K562 (cell line): ENCODE measurements at regions not wholly inside any gene's neighbourhood (a gene's known extent, or its start where the extent isn't known, plus 50 kb on each side); places are given as distances from the start of the nearest gene placed in this dataset.

Source experiments
- GABPA ChIP-seq: fragments of 200-800 bp; sonication (Bioruptor generic); conservative IDR thresholded peaks from 2 replicates; pipeline ENCODE4 v1.6.1; 2016; ENCODE audit warnings: low read depth, missing genetic modification characterization, missing compliant biosample characterization
- HMG20B ChIP-seq: fragments of 250-450 bp; sonication (Bioruptor Pico); IDR thresholded peaks from 2 replicates; pipeline ENCODE4 v1.5.0; 2021; ENCODE audit warnings: mild to moderate bottlenecking
- TF ChIP-seq, protein P1 (sequence below): fragments of 200-600 bp; sonication (generic); IDR thresholded peaks from one replicate; pipeline ENCODE4 v1.6.1; 2012; ENCODE audit warnings: mild to moderate bottlenecking, low read depth, low read length, inconsistent platforms

DNA sequence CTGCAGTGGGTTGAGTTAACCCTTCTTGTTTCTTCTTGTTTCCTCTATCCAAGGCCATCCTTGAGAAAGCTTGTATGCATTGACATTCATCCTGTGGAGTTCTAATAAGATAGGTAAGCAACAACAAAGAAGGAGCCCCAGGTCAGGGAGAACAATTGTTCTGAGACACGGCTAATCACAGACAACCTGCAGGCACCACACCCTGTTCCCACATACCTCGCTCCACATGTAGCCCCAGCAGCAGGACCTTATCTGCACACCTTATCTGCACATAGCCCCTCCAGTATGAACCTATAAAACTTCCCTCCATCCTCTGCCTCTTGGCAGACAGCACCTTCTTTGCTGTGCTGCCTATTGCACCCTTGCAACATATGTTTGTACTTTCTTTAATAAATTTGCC lies 129.1 kb downstream of the MSL3 start (continued):
- TF ChIP-seq, protein P1, sequence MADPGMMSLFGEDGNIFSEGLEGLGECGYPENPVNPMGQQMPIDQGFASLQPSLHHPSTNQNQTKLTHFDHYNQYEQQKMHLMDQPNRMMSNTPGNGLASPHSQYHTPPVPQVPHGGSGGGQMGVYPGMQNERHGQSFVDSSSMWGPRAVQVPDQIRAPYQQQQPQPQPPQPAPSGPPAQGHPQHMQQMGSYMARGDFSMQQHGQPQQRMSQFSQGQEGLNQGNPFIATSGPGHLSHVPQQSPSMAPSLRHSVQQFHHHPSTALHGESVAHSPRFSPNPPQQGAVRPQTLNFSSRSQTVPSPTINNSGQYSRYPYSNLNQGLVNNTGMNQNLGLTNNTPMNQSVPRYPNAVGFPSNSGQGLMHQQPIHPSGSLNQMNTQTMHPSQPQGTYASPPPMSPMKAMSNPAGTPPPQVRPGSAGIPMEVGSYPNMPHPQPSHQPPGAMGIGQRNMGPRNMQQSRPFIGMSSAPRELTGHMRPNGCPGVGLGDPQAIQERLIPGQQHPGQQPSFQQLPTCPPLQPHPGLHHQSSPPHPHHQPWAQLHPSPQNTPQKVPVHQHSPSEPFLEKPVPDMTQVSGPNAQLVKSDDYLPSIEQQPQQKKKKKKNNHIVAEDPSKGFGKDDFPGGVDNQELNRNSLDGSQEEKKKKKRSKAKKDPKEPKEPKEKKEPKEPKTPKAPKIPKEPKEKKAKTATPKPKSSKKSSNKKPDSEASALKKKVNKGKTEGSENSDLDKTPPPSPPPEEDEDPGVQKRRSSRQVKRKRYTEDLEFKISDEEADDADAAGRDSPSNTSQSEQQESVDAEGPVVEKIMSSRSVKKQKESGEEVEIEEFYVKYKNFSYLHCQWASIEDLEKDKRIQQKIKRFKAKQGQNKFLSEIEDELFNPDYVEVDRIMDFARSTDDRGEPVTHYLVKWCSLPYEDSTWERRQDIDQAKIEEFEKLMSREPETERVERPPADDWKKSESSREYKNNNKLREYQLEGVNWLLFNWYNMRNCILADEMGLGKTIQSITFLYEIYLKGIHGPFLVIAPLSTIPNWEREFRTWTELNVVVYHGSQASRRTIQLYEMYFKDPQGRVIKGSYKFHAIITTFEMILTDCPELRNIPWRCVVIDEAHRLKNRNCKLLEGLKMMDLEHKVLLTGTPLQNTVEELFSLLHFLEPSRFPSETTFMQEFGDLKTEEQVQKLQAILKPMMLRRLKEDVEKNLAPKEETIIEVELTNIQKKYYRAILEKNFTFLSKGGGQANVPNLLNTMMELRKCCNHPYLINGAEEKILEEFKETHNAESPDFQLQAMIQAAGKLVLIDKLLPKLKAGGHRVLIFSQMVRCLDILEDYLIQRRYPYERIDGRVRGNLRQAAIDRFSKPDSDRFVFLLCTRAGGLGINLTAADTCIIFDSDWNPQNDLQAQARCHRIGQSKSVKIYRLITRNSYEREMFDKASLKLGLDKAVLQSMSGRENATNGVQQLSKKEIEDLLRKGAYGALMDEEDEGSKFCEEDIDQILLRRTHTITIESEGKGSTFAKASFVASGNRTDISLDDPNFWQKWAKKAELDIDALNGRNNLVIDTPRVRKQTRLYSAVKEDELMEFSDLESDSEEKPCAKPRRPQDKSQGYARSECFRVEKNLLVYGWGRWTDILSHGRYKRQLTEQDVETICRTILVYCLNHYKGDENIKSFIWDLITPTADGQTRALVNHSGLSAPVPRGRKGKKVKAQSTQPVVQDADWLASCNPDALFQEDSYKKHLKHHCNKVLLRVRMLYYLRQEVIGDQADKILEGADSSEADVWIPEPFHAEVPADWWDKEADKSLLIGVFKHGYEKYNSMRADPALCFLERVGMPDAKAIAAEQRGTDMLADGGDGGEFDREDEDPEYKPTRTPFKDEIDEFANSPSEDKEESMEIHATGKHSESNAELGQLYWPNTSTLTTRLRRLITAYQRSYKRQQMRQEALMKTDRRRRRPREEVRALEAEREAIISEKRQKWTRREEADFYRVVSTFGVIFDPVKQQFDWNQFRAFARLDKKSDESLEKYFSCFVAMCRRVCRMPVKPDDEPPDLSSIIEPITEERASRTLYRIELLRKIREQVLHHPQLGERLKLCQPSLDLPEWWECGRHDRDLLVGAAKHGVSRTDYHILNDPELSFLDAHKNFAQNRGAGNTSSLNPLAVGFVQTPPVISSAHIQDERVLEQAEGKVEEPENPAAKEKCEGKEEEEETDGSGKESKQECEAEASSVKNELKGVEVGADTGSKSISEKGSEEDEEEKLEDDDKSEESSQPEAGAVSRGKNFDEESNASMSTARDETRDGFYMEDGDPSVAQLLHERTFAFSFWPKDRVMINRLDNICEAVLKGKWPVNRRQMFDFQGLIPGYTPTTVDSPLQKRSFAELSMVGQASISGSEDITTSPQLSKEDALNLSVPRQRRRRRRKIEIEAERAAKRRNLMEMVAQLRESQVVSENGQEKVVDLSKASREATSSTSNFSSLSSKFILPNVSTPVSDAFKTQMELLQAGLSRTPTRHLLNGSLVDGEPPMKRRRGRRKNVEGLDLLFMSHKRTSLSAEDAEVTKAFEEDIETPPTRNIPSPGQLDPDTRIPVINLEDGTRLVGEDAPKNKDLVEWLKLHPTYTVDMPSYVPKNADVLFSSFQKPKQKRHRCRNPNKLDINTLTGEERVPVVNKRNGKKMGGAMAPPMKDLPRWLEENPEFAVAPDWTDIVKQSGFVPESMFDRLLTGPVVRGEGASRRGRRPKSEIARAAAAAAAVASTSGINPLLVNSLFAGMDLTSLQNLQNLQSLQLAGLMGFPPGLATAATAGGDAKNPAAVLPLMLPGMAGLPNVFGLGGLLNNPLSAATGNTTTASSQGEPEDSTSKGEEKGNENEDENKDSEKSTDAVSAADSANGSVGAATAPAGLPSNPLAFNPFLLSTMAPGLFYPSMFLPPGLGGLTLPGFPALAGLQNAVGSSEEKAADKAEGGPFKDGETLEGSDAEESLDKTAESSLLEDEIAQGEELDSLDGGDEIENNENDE: no peak
- TF ChIP-seq GABPA (tag) (no peak), HMG20B (CRISPR knock-in tag) (no peak)
